ENCODE measurements at regions not wholly inside any gene's neighbourhood (a gene's known extent, or its start where the extent isn't known, plus 50 kb on each side); places are given as distances from the start of the nearest gene placed in this dataset.

GRCh38 chr10:29921071-29921446, 138.3 kb downstream of the JCAD start:
- TF ChIP-seq CTCF (IDR thresholded peaks at IDR 0.05; ENCODE audit: low read length, missing control alignments), result no peak
- no peak for DNase-seq (ENCODE audit: low read depth)
- no peak overlapping the region for H3K4me3 ChIP-seq (replicated peaks; ENCODE audit: low read depth, low read length)

GRCh38 chr10:29920408-29921070, 138.8 kb downstream of the JCAD start:
- TF ChIP-seq CTCF (IDR thresholded peaks at IDR 0.05; ENCODE audit: low read length, missing control alignments), result no peak
- DNase-seq (ENCODE audit: low read depth), result no peak
- H3K4me3 ChIP-seq (replicated peaks; ENCODE audit: low read depth, low read length), result no peak overlapping the region

- no peak for TF ChIP-seq CTCF (IDR thresholded peaks at IDR 0.05; ENCODE audit: low read length, missing control alignments)
- H3K4me3 ChIP-seq (replicated peaks; ENCODE audit: low read depth, low read length), result no peak overlapping the region
- no peak for DNase-seq (ENCODE audit: low read depth)
Observed at GRCh38 chr10:29918623-29919400, 140.6 kb downstream of the JCAD start.

GRCh38 chr10:29917311-29917710, 142.1 kb downstream of the JCAD start:
- H3K4me3 ChIP-seq (replicated peaks; ENCODE audit: low read depth, low read length), result no peak overlapping the region
- no peak for TF ChIP-seq CTCF (IDR thresholded peaks at IDR 0.05; ENCODE audit: low read length, missing control alignments)
- peak; percentile 21 for DNase-seq (ENCODE audit: low read depth)

GRCh38 chr10:29916669-29917068, 142.7 kb downstream of the JCAD start:
- H3K4me3 ChIP-seq (replicated peaks; ENCODE audit: low read depth, low read length), result no peak overlapping the region
- no peak for DNase-seq (ENCODE audit: low read depth)
- no peak for TF ChIP-seq CTCF (IDR thresholded peaks at IDR 0.05; ENCODE audit: low read length, missing control alignments)

- DNase-seq (ENCODE audit: low read depth), result no peak
- TF ChIP-seq CTCF (IDR thresholded peaks at IDR 0.05; ENCODE audit: low read length, missing control alignments), result no peak
- no peak overlapping the region for H3K4me3 ChIP-seq (replicated peaks; ENCODE audit: low read depth, low read length)
Observed at GRCh38 chr10:29914986-29915785, 144.2 kb downstream of the JCAD start.

Data from fibroblast of pulmonary artery (primary cell).